H9 (cell line): ENCODE measurements at regions not wholly inside any gene's neighbourhood (a gene's known extent, or its start where the extent isn't known, plus 50 kb on each side); places are given as distances from the start of the nearest gene placed in this dataset.

ENCODE experiments used
- DNase-seq: peaks from one replicate; pipeline ENCODE4 v3.0.0-alpha.2; 2017
- H2AFZ ChIP-seq: one replicate; pipeline ENCODE4 v1.6.1; 2013; ENCODE audit warnings: mild to moderate bottlenecking, low read length, control low read depth, moderate library complexity
- H2AK5ac ChIP-seq: 2 replicates; pipeline ENCODE4 v1.6.1; 2013; ENCODE audit warnings: low read length, control low read depth, mixed read lengths; ENCODE audit not compliant: insufficient read length
- H2BK120ac ChIP-seq: one replicate; pipeline ENCODE4 v1.6.1; 2013; ENCODE audit warnings: low read depth, mild to moderate bottlenecking, low read length, control low read depth, inconsistent platforms; ENCODE audit not compliant: poor library complexity, severe bottlenecking
- H2BK12ac ChIP-seq: 2 replicates; pipeline ENCODE4 v1.6.1; 2013; ENCODE audit warnings: low read length, control low read depth, mixed read lengths, low read depth; ENCODE audit not compliant: insufficient read length
- H2BK15ac ChIP-seq: 2 replicates; pipeline ENCODE4 v1.6.1; 2013; ENCODE audit warnings: low read depth, low read length, control low read depth
- H2BK20ac ChIP-seq: one replicate; pipeline ENCODE4 v1.6.1; 2013; ENCODE audit warnings: low read depth, mild to moderate bottlenecking, low read length, control low read depth, inconsistent platforms; ENCODE audit not compliant: poor library complexity, severe bottlenecking
- H2BK5ac ChIP-seq: 2 replicates; pipeline ENCODE4 v1.6.1; 2013; ENCODE audit warnings: low read length, control low read depth, mixed read lengths; ENCODE audit not compliant: insufficient read length
- H3K14ac ChIP-seq: 2 replicates; pipeline ENCODE4 v1.6.1; 2013; ENCODE audit warnings: low read length, control low read depth; ENCODE audit not compliant: insufficient read depth
- H3K18ac ChIP-seq: 2 replicates; pipeline ENCODE4 v1.6.1; 2013; ENCODE audit warnings: low read depth, mild to moderate bottlenecking, mixed read lengths, low read length, control low read depth; ENCODE audit not compliant: insufficient read length
- H3K23ac ChIP-seq: 2 replicates; pipeline ENCODE4 v1.6.1; 2013; ENCODE audit warnings: low read length, control low read depth, mixed read lengths, low read depth; ENCODE audit not compliant: insufficient read length
- H3K23me2 ChIP-seq: 2 replicates; pipeline ENCODE4 v1.6.1; 2013; ENCODE audit warnings: low read depth, mild to moderate bottlenecking, mixed read lengths, low read length, control low read depth; ENCODE audit not compliant: insufficient read length, poor library complexity, severe bottlenecking
- H3K27ac ChIP-seq: 2 replicates; pipeline ENCODE4 v1.5.1; 2013; ENCODE audit warnings: low read length, control low read depth, mixed read lengths, low read depth; ENCODE audit not compliant: insufficient read length
- H3K27me3 ChIP-seq: 2 replicates; pipeline ENCODE4 v1.6.1; 2013; ENCODE audit warnings: low read length, control low read depth, inconsistent platforms; ENCODE audit not compliant: insufficient read depth
- H3K4ac ChIP-seq: 2 replicates; pipeline ENCODE4 v1.6.1; 2013; ENCODE audit warnings: low read depth, mild to moderate bottlenecking, control low read depth, inconsistent platforms, low read length, moderate library complexity
- H3K4me1 ChIP-seq: 2 replicates; pipeline ENCODE4 v1.6.1; 2013; ENCODE audit warnings: low read length, control low read depth, inconsistent platforms; ENCODE audit not compliant: insufficient read depth
- H3K4me2 ChIP-seq: 2 replicates; pipeline ENCODE4 v1.6.1; 2013; ENCODE audit warnings: low read length, control low read depth, mixed read lengths; ENCODE audit not compliant: insufficient read length, insufficient read depth
- H3K56ac ChIP-seq: 2 replicates; pipeline ENCODE4 v1.6.1; 2013; ENCODE audit warnings: low read depth, mild to moderate bottlenecking, mixed read lengths, low read length, control low read depth; ENCODE audit not compliant: insufficient read length
- H3K79me1 ChIP-seq: 2 replicates; pipeline ENCODE4 v1.6.1; 2013; ENCODE audit warnings: low read depth, mild to moderate bottlenecking, moderate library complexity, low read length, control low read depth, inconsistent platforms; ENCODE audit not compliant: insufficient read depth, poor library complexity, severe bottlenecking
- H3K79me2 ChIP-seq: 2 replicates; pipeline ENCODE4 v1.6.1; 2013; ENCODE audit warnings: low read length, control low read depth, inconsistent platforms; ENCODE audit not compliant: insufficient read depth
- H3K9ac ChIP-seq: 2 replicates; pipeline ENCODE4 v1.6.1; 2013; ENCODE audit warnings: low read length, control low read depth, mixed read lengths; ENCODE audit not compliant: insufficient read length; ENCODE audit errors: extremely low read depth
- H3K9me3 ChIP-seq: one replicate; pipeline ENCODE4 v1.6.1; 2013; ENCODE audit warnings: low read depth, low read length, inconsistent platforms; ENCODE audit not compliant: control insufficient read depth
- H3T11ph ChIP-seq: one replicate; pipeline ENCODE4 v1.6.1; 2013; ENCODE audit warnings: mild to moderate bottlenecking, low read length, control low read depth, inconsistent platforms
- H4K20me1 ChIP-seq: one replicate; pipeline ENCODE4 v1.6.1; 2013; ENCODE audit not compliant: control insufficient read depth, insufficient read length, insufficient read depth
- H4K5ac ChIP-seq: 2 replicates; pipeline ENCODE4 v1.6.1; 2013; ENCODE audit warnings: low read depth, mild to moderate bottlenecking, mixed read lengths, low read length, control low read depth; ENCODE audit not compliant: insufficient read length
- H4K8ac ChIP-seq: replicated peaks from 2 replicates; pipeline ENCODE4 v1.6.1; 2013; ENCODE audit warnings: low read length, control low read depth, mixed read lengths, low read depth; ENCODE audit not compliant: insufficient read length
- H4K91ac ChIP-seq: 2 replicates; pipeline ENCODE4 v1.6.1; 2013; ENCODE audit warnings: low read depth, mild to moderate bottlenecking, moderate library complexity, mixed read lengths, low read length, control low read depth; ENCODE audit not compliant: insufficient read length
- H3K27ac Mint-ChIP-seq, 3 experiments: 2 replicates in 2 of 3; 3 replicates in 1 of 3; pipeline ENCODE4 v1.8.0; 2020 to 2021; ENCODE audit warnings: mixed read lengths in 3 of 3, mild to moderate bottlenecking in 1 of 3, moderate library complexity in 1 of 3
- H3K27me3 Mint-ChIP-seq: 2 replicates; pipeline ENCODE4 v1.8.0; 2021; ENCODE audit warnings: low read depth, mild to moderate bottlenecking, moderate library complexity, mixed read lengths
- H3K36me3 Mint-ChIP-seq, 3 experiments: 2 replicates in 2 of 3; 3 replicates in 1 of 3; pipeline ENCODE4 v1.8.0; 2020 to 2021; ENCODE audit warnings: low read depth in 3 of 3, mixed read lengths in 3 of 3; ENCODE audit not compliant: insufficient read depth in 1 of 3
- H3K4me1 Mint-ChIP-seq, 2 experiments: 2 replicates each; pipeline ENCODE4 v1.8.0; 2020; ENCODE audit warnings: mixed read lengths in 2 of 2
- H3K4me3 Mint-ChIP-seq, 2 experiments: 2 replicates in 1 of 2; 3 replicates in 1 of 2; pipeline ENCODE4 v1.8.0; 2020 to 2021; ENCODE audit warnings: mild to moderate bottlenecking in 2 of 2, mixed read lengths in 2 of 2, moderate library complexity in 1 of 2
- H3K9me3 Mint-ChIP-seq, 2 experiments: 2 replicates in 1 of 2; 3 replicates in 1 of 2; pipeline ENCODE4 v1.8.0; 2020; ENCODE audit warnings: mild to moderate bottlenecking in 2 of 2, mixed read lengths in 2 of 2, moderate library complexity in 1 of 2
- WGBS: extraction: QIAGEN DNeasy Blood & Tissue Kit; methylation state at CpG from one replicate; pipeline ENCODE4 v1.1.7; 2013; ENCODE audit warnings: missing lambda C conversion rate, low lambda C conversion rate, mixed read lengths; ENCODE audit not compliant: insufficient read length; ENCODE audit errors: extremely low coverage; 5-methylcytosine and 5-hydroxymethylcytosine counted together
- TF ChIP-seq, protein P1 (sequence below): fragments of 200-600 bp; sonication (generic); conservative IDR thresholded peaks from 3 replicates; pipeline ENCODE4 v1.8.0; 2021; ENCODE audit warnings: antibody characterized with exemption, mild to moderate bottlenecking

DNA sequence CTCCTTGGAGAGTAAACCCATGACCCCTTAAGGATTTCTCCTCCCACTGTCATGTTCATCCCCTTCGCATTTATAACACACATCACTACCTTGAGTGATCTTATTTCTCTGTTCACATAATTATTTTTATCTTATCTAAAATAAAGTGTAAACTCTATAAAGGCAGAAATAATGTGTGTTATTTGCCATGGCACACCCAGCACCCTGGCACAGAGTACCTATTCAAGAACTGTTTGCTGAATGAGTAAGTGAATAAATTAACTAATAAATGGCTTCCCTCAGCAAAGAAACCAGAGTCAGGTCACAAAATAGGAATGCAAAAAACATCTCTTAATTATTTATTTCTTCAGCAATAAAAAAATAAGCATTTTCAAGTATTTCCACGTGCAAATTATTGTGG is 330.3 kb upstream of the GHITM start:
- Histone ChIP-seq H4K8ac (no peak overlapping the region), H3K4me2 (no peak overlapping the region), H4K20me1 (no peaks in the 10 kb centered on the region), H2BK12ac (no peak overlapping the region), H4K91ac (no peak overlapping the region), H3K18ac (no peak overlapping the region), H3K4me1 (no peaks in the 10 kb centered on the region), H3T11ph (no peak overlapping the region), H2BK20ac (no peak overlapping the region), H3K9ac (no peak overlapping the region), H3K9me3 (no peaks in the 10 kb centered on the region), H3K27me3 (no peaks in the 10 kb centered on the region), H2BK15ac (no peak overlapping the region), H2AK5ac (no peak overlapping the region), H3K4ac (no peak overlapping the region), H2BK120ac (no peak overlapping the region), H3K79me1 (no peaks in the 10 kb centered on the region), H3K79me2 (no peaks in the 10 kb centered on the region), H3K27ac (no peak overlapping the region), H3K14ac (no peak overlapping the region), H3K23ac (no peak overlapping the region), H3K56ac (no peak overlapping the region), H4K5ac (no peak overlapping the region), H3K23me2 (no peaks in the 10 kb centered on the region), H2BK5ac (no peak overlapping the region), H2AFZ (no peak overlapping the region)
- Mint-ChIP-seq H3K9me3 (no peaks in the 10 kb centered on the region), H3K4me3 (no peak overlapping the region), H3K4me1 (no peaks in the 10 kb centered on the region), H3K36me3 (no peaks in the 10 kb centered on the region), H3K27ac (no peak overlapping the region), H3K27me3 (no peaks in the 10 kb centered on the region)
- no CpG with 5 or more reads among the region's 2 CpGs for WGBS
- TF ChIP-seq, protein P1, sequence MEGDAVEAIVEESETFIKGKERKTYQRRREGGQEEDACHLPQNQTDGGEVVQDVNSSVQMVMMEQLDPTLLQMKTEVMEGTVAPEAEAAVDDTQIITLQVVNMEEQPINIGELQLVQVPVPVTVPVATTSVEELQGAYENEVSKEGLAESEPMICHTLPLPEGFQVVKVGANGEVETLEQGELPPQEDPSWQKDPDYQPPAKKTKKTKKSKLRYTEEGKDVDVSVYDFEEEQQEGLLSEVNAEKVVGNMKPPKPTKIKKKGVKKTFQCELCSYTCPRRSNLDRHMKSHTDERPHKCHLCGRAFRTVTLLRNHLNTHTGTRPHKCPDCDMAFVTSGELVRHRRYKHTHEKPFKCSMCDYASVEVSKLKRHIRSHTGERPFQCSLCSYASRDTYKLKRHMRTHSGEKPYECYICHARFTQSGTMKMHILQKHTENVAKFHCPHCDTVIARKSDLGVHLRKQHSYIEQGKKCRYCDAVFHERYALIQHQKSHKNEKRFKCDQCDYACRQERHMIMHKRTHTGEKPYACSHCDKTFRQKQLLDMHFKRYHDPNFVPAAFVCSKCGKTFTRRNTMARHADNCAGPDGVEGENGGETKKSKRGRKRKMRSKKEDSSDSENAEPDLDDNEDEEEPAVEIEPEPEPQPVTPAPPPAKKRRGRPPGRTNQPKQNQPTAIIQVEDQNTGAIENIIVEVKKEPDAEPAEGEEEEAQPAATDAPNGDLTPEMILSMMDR = no peak
- DNase-seq = no peak
